ENCODE measurements at regions not wholly inside any gene's neighbourhood (a gene's known extent, or its start where the extent isn't known, plus 50 kb on each side); places are given as distances from the start of the nearest gene placed in this dataset.

GRCh38 chr5:6043491-6044310, 334.6 kb downstream of the MED10 start:
- Histone ChIP-seq H3K27ac (ENCODE audit: insufficient read depth, low read depth, low read length) (no peak overlapping the region), H3K36me3 (ENCODE audit: control insufficient read depth in 2 of 2, extremely low read depth in 1 of 2, insufficient read depth in 2 of 2, low read length in 2 of 2) (no peaks in the 10 kb centered on the region), H3K79me2 (ENCODE audit: control insufficient read depth, insufficient read depth, low read length) (no peaks in the 10 kb centered on the region), H3K9me1 (replicated peaks; ENCODE audit: control insufficient read depth, extremely low read depth, insufficient read depth, low read length) (no peaks in the 10 kb centered on the region), H2AFZ (ENCODE audit: low read depth, low read length) (no peak overlapping the region), H3K9me3 (replicated peaks; ENCODE audit: control insufficient read depth, insufficient read depth, low read length) (peaks cover 3% of the 10 kb centered on the region), H3K27me3 (ENCODE audit: control insufficient read depth in 2 of 2, insufficient read depth in 2 of 2, low read length in 2 of 2) (no peaks in the 10 kb centered on the region), H3K4me3 (replicated peaks in 1 of 3; ENCODE audit: insufficient read depth in 1 of 3, low read depth in 1 of 3, low read length in 3 of 3) (no peak overlapping the region), H3K4me2 (ENCODE audit: insufficient read depth, low read length) (no peak overlapping the region), H4K20me1 (replicated peaks; ENCODE audit: control insufficient read depth, extremely low read depth, insufficient read depth, low read length) (no peaks in the 10 kb centered on the region), H3K9ac (replicated peaks; ENCODE audit: extremely low read depth, insufficient read depth, low read length) (no peak overlapping the region), H3K4me1 (ENCODE audit: control insufficient read depth, extremely low read depth, insufficient read depth, low read length) (no peaks in the 10 kb centered on the region)
- intact Hi-C loops (cut with micrococcal nuclease) (no loop called here), dilution Hi-C loops (cut with MboI; ENCODE audit: extremely low pct_ligation_motif_present, low sequenced_read_pairs) (no loop called here)
- DNase-seq (ENCODE audit: low read depth, low spot score) (no peak), FAIRE-seq (no peak)
- TF ChIP-seq MAX (IDR thresholded peaks at IDR 0.05; ENCODE audit: insufficient read depth, insufficient read length) (no peak), EZH2 (IDR thresholded peaks at IDR 0.05; ENCODE audit: borderline replicate concordance, low read depth, low read length, severe bottlenecking) (no peak), GATA2 (IDR thresholded peaks at IDR 0.05; ENCODE audit: insufficient read depth, insufficient read length, low read depth, low read length) (no peak), JUN (IDR thresholded peaks at IDR 0.05; ENCODE audit: borderline replicate concordance, insufficient read depth, insufficient read length, low read depth) (no peak)
- no TSS peak for BruUV-seq (replicated peaks)
- CTCF ChIA-PET = no interaction called here
- POLR2A ChIA-PET = no interaction called here

GRCh38 chr5:6041977-6042550, 336.3 kb downstream of the MED10 start:
- Histone ChIP-seq H3K9me1 (replicated peaks; ENCODE audit: control insufficient read depth, extremely low read depth, insufficient read depth, low read length) (no peaks in the 10 kb centered on the region), H3K9ac (replicated peaks; ENCODE audit: extremely low read depth, insufficient read depth, low read length) (no peak overlapping the region), H2AFZ (ENCODE audit: low read depth, low read length) (no peak overlapping the region), H3K4me1 (ENCODE audit: control insufficient read depth, extremely low read depth, insufficient read depth, low read length) (no peaks in the 10 kb centered on the region), H3K4me3 (replicated peaks in 1 of 3; ENCODE audit: insufficient read depth in 1 of 3, low read depth in 1 of 3, low read length in 3 of 3) (no peak overlapping the region), H3K79me2 (ENCODE audit: control insufficient read depth, insufficient read depth, low read length) (no peaks in the 10 kb centered on the region), H3K27me3 (ENCODE audit: control insufficient read depth in 2 of 2, insufficient read depth in 2 of 2, low read length in 2 of 2) (no peaks in the 10 kb centered on the region), H3K4me2 (ENCODE audit: insufficient read depth, low read length) (no peak overlapping the region), H3K9me3 (replicated peaks; ENCODE audit: control insufficient read depth, insufficient read depth, low read length) (peaks cover 3% of the 10 kb centered on the region), H3K36me3 (ENCODE audit: control insufficient read depth in 2 of 2, extremely low read depth in 1 of 2, insufficient read depth in 2 of 2, low read length in 2 of 2) (no peaks in the 10 kb centered on the region), H3K27ac (ENCODE audit: insufficient read depth, low read depth, low read length) (no peak overlapping the region), H4K20me1 (replicated peaks; ENCODE audit: control insufficient read depth, extremely low read depth, insufficient read depth, low read length) (no peaks in the 10 kb centered on the region)
- ChIA-PET POLR2A (no interaction called here), CTCF (no interaction called here)
- dilution Hi-C loops (cut with MboI; ENCODE audit: extremely low pct_ligation_motif_present, low sequenced_read_pairs) = no loop called here
- TF ChIP-seq FOS (IDR thresholded peaks at IDR 0.05; ENCODE audit: borderline replicate concordance, insufficient read depth, low read length) = no peak
- no peak for TF ChIP-seq GATA2 (IDR thresholded peaks at IDR 0.05; ENCODE audit: insufficient read depth, insufficient read length, low read depth, low read length)
- no peak for TF ChIP-seq POLR2A (IDR thresholded peaks at IDR 0.05; ENCODE audit: low read depth, low read length)
- no peak for TF ChIP-seq JUN (IDR thresholded peaks at IDR 0.05; ENCODE audit: borderline replicate concordance, insufficient read depth, insufficient read length, low read depth)
- no peak for TF ChIP-seq EZH2 (IDR thresholded peaks at IDR 0.05; ENCODE audit: borderline replicate concordance, low read depth, low read length, severe bottlenecking)
- no peak for TF ChIP-seq POLR2AphosphoS5 (IDR thresholded peaks at IDR 0.05; ENCODE audit: insufficient read depth, low read depth, low read length)
- TF ChIP-seq MYC (IDR thresholded peaks at IDR 0.05; ENCODE audit: low read depth, low read length) = no peak
- no peak for TF ChIP-seq CTCF (IDR thresholded peaks at IDR 0.05; ENCODE audit: extremely low read depth in 1 of 2, insufficient read depth in 1 of 2, low read depth in 1 of 2, low read length in 2 of 2)
- TF ChIP-seq MAX (IDR thresholded peaks at IDR 0.05; ENCODE audit: insufficient read depth, insufficient read length) = no peak
- FAIRE-seq (no peak), DNase-seq (ENCODE audit: low read depth, low spot score) (no peak)
- intact Hi-C loops (cut with micrococcal nuclease) = no loop called here
- no TSS peak for BruUV-seq (replicated peaks)
